GM21381 (cell line): ENCODE measurements at regions not wholly inside any gene's neighbourhood (a gene's known extent, or its start where the extent isn't known, plus 50 kb on each side); places are given as distances from the start of the nearest gene placed in this dataset.
"Not testable (repeated sequence)": the region's sequence is repeated elsewhere in the genome, so short reads cannot be mapped to it uniquely, and the experiment has no call there.

ENCODE experiments used
- ATAC-seq: cut with Tn5 transposase; IDR thresholded peaks from one replicate; pipeline ENCODE4 v1.9.1; 2021; ENCODE audit warnings: mild to moderate bottlenecking, moderate library complexity; ENCODE audit not compliant: unreplicated experiment

DNA sequence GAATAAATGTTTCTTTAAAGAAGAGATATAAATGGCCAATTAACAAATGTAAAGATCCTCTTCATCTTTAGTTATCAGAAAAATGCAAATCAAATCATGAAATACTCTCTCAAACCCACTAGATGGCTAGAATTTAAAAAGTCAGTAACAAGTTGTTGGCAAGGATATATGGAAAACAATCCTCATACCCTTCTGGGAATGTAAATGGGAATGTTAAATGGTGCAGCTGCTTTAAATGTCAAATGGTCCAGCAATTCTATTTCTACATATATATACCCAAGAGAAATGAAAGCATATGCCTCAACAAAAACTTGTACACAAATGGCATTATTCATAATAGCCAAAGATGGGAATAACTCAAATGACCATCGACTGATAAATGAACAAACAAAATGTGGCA, 283.5 kb downstream of the RWDD3 start:
- ATAC-seq, result no peak

DNA sequence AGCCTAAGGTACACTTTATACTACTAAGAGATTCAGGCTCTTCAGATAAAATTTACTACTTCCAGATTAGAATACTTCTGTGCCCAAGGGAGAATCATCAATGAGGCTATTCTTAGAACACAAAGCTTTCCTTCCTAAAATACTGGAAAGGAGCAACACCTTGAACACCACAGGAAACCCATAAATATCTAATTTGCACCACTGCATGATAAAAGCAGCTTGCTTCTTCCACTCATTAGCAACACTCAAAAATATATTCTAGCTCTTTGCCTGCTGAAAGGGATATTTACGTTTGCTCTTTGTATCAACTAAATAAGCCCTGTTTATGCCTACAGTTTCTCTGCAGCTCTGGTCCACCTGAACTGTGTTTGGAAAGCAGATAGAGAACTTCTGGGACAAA, 284.3 kb downstream of the RWDD3 start:
- ATAC-seq, result no peak

DNA sequence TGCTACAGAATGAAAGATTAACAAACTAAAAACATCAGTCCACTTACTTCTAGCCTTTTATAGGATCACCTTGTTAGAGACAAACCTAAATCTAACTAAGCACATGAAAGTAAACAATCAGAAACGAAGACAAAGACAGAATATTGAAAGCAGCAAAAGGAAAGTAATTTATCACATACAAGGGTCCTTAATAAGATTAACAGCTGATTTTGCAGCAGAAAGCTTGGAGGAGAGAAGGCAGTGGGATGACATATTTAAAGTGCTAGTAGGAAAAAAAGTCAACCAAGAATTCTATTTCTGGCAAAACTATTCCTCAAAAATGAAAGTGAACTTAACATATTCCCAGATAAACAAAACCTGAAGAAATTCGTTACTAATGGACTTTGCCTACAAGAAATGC, 286.4 kb downstream of the RWDD3 start:
- no peak for ATAC-seq

DNA sequence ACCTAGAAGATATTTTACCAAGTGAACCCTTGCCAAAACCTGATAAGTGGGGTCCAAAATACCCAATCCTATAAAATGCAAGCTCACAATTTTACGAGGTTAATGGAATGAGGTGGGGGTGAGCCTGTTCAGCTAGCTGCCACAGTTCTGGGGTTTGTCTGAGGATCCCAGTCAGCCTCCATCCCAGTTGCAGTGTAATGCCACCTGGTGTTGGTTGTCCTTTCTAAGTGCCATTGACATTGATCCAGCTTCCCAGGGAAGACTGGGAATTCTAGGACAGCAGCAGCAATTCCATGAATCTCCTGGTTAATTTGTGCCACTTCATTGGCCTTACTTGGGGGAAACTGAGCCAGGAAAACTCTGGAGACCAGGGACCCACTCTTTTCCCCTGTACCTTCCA, 298.3 kb downstream of the RWDD3 start:
- ATAC-seq, result no peak

DNA sequence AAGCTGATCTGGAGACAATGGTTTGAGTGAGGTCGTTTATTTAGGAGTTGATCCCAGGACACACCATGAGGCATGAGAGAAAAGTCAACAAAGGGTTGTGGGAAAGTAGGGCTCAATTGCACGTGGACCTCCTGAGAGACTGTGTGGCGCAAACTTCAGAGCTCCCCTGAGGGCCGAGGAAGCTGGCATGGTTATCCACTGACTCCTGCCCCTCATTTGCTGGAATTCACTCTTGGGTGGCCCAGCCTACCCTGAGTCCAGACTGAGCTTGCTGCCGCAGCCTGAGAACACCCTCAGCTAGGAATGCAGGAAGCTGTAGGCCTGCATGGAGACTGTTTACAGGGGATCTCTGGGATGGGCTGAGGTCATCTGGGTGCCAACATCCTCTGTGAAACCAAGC, 301.0 kb downstream of the RWDD3 start:
- no peak for ATAC-seq

DNA sequence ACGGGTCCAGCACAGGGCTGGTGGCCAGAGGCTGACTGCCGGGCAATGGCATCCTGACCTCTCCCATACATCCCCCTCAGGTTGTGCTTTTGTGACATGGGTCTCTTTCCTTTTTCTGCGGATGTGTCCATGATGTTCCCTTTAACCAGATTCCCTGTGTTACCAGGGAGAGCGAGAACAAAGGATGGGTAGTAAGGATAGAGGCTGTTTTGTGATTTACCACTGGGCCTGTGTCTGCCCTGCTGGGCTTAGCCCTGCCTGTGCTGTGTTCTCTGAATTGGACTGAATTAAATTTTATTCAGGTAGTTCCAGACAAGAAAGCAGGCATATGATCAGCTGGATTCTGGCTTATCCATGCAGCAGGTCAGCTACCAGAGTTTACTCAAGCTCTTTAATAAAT, 301.6 kb downstream of the RWDD3 start:
- no peak for ATAC-seq

DNA sequence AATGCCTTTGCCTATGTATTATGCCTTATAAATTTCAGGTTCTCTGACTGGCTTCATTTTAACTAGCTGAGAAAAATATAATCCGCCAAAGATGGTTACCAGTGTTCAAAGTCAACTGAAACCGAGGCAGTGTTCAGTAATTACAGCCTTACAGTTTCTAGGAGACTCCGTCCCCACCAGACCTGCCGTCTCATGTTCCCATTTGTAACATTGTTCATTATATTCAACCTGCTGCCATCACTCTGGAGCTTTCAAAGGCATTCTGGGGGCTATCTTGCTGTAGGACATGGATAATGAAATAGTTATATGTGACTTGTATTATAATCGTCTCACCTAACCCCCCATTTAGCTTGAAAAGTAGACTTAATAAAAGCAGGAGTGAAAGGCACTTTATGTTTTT, 302.5 kb downstream of the RWDD3 start:
- ATAC-seq, result no peak

DNA sequence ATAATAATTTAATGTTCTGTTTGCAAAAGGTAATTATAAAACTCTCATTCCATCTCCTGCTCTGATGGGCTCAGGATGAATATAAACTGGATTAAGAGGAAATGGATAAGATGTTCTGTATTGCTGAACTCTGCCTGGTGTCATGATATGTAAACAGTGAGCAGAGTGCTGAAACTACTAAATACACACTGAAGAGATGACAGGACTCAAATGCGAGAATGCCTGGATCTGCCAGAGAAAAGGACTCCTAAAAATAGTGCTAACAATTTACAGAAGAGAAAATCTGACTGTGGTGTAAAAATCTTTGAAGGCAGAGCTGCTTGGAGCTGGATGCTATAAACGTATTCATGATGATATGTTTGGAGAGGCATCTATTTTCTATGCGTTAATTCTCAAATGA, 303.2 kb downstream of the RWDD3 start:
- no peak for ATAC-seq

DNA sequence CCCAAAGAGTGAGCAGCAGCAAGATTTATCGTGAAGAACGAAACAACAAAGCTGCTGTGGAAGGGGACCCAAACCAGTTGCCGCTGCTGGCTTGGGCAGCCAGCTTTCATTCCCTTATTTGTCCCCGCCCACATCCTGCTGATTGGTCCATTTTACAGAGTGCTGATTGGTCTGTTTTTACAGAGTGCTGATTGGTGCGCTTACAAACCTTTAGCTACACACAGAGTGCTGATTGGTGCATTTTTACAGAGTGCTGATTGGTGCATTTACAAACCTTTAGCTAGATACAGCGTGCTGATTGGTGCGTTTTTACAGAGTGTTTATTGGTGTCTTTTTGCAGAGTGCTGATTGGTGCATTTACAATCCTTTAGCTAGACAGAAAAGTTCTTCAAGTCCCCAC, 304.2 kb downstream of the RWDD3 start:
- not testable (repeated sequence) for ATAC-seq

DNA sequence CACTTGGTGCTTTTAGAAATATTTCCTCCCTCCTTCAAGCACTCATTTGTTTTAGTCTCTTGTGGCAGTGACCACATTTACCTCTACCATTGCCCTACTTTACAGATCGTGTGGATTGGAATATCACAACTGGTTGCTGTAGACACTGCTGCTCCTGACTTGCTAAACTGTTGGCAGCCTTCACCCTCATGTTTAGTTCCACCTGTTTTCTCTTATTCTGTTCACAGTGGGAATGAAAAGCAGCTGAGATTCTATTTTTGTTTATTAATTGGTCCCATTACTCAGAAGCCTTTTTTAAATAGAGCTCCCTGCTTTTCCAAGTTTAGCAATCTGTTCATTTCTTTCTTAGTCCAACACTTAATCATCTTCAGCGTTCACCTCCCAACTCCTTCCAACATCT, 308.9 kb downstream of the RWDD3 start:
- no peak for ATAC-seq

DNA sequence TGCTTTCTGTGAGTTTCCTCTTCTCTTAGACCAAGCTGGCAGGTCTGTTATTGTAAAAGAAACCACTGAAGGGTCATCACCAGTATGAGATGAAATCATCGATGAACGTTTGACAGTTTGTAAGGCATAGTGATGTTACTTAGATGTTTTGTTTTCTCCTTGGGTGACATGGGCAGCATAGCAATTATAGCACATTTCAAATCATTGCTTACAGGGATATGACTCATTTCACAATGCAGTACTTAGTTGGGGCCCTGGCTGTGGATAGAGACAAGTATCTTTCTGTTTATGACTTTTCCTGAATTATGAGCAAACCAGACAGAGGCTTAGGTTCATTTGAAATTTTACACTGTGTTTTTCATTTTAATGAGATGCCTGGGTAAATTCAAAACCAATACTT, 313.0 kb downstream of the RWDD3 start:
- ATAC-seq, result no peak

DNA sequence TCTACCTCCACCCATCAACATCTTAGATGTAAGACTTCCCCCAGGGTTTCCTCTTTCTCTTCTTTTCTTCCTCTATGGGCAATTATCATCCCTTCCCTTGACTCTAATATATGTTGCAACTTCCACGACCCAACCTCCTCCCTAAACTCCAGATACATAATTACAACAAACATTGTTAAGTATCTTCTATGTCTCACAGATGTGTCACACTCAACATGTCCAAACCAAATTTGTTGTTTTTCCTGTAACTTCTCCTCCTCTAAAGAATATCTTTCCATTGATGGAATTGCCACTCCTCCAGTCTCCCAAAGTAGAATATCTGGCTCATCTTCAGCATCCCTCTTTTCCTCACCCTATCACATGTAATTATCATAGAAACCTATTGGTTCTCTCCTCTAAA, 314.2 kb downstream of the RWDD3 start:
- no peak for ATAC-seq

DNA sequence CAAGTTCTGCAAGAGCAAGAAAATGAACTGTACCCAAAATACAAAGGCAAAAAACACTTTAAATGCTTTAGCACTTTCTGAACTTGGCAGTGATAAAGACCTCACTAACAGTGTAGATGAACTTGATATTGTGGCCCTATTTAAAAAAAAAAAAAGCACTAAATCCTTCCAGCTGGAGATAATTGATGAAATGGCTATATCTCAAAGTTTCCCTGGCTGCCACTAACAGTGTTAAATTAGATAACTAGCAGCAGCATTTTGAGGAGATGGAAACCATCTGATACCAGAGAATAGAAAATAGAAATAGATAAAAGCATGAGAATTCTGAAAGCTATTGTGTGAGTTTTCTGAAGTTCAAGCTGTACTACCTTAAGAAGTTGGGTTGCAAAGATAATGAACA, 317.2 kb downstream of the RWDD3 start:
- no peak for ATAC-seq

DNA sequence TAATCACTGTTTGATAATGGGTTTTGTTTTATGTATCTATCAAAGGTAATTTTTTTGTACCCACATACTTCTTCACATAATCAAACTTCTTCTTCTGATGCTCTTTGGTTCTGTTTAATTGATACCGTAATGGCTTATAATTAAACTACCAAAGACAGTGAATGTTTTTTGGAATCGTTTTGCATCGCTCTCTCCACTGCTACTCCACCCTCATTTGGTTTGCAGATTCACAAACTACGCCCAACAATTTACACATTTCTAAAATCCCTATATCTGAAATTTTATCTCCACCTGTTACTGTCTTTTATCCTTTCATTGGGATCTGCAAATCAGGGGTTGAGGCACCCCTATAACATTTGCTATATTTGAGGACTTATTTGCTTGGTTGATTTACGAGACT, 319.6 kb downstream of the RWDD3 start:
- no peak for ATAC-seq

DNA sequence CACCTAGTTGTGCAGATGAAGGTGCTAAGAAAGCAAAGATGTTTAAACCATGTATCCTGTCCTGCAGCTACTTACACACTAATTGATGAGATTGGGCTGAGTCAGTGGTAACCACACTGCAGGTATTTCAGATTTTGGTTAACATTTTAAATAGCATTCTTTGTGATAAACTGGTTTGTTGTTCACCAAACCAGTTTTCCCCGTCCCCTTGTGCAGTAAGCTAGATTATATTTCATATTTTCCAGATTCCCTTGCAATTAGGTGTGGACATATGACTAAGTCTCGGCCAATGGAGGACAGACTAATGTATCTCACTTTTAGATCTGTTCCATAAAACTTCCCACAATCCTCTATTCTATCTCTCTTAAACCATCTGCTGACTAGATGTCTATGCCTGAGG, 320.4 kb downstream of the RWDD3 start:
- no peak for ATAC-seq

DNA sequence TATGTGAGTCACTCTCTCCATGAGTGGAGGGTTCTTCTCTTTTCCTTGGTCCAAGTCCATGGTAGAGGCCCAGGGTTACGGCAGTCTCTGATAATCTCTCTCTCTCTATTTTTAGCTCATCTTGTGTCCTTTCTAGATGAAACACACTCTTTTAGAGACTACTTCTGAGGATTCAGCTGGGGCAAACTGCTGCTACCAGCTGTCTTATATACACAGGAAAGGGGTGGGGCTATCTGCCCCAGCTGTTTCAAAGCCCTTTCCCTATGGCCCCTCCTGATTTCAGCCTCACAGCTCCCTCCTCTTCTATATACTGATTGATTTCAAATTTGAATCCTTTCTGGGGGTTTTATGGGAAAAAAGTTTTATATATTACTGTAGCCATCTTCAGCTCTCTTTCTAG, 324.8 kb downstream of the RWDD3 start:
- no peak for ATAC-seq

DNA sequence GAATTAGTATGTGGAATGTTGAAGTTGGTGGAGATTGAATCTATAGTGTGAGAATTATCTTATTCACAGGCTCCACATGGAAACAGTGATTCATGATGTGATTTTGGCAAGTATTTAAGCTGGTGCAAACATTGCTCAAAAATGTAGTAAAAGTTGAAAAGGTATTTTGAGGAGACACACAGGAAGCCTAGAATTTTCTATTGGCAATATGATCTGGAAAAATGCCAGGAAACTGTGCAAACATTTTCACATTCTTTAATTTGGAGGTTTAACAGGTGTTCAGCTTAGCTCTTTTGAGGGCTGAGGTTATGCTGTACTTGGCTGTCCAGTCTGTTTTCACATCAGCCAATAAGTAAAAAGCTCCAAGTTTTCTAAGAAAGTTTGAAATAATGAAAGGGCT, 327.3 kb downstream of the RWDD3 start:
- no peak for ATAC-seq

DNA sequence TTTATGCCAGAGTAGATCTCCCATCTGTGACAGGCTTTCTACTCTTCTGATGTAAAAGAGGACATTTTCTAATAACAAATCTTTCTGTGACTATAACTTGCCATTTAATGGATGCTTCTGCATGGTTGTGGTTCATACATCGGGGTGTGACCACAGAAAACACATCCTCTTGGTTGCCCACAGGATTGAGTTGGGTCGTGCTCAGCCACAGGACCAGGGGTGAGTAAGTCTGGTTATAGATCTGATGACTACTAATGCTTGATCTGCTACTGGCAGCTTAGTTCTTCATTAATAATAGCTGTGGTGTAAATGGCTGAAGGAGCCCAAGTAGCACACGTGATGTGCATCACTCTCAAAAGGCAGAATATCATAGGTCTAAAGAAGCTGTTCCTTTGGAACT, 328.2 kb downstream of the RWDD3 start:
- no peak for ATAC-seq

DNA sequence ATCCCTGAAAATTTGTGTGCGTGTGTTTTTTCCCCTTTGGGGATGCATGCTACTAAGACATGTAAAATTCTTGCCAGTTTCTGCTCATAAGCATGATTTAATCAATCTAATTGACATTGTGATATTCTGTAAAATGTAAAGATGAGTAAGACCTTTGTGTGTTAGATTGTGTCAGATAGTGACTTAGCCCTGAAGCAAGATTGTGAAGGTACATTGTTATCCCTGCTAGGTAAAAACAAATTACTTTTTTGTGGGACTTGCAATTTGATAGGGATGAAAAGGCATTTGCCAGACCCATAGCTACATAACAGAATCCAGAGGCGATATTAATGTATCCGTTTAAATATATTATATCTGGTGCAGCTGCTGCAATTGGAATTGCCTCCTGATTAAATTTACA, 338.0 kb downstream of the RWDD3 start:
- no peak for ATAC-seq

DNA sequence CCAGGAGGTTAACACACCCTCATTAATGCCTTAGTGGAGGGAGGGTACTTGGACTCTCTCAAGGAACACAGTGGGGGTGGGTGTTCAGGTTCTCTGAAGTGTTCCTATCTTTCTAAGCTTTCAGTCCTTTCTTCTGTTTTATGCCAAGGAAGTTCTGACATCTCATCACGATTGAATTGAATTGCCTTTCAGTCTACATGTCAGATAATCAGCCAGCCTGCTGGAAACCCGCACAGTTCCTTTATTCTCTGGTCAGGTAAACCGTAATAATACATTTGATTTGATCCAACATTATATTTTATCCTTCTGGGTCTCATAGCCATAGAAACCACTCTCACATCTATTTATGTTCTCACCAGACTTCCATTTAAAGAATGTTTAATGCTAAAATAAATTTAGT, 339.0 kb downstream of the RWDD3 start:
- no peak for ATAC-seq

DNA sequence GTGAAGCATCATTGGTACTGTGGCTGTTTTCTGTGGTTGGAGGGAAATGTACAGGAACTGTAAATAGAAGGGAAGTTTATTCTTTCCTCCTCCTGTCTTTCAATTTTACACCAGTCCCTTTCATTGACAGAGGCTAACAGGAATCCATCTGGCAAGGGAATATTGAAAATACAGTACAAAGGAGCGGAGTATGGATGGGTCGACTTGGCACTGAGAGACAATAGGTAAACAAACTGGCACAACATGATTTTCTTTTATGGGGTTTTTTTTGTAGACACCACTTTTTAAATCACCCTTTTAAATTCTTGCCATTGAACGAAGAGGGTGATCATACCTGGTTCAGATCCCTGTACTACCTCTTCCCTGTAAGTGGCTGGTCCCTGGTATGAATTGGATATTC, 341.3 kb downstream of the RWDD3 start:
- no peak for ATAC-seq

DNA sequence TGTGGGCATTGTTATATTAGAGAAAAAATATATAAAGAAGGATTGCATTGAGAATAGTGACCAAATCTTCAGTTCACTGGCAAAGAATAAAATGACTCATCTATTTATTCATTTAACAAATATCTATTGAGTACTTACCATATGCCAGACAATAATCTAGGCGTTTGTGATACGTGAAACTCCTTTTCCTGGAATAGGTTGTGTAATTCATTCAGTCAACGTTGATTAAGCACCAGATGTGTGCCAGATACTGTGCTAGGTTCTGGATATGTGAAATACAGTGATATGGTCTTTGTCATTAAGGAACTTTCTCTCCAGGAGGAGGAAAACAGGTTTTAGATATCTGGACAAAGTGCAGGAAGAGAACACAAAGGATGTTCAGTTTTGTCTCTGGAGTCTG, 344.5 kb downstream of the RWDD3 start:
- ATAC-seq, result no peak

DNA sequence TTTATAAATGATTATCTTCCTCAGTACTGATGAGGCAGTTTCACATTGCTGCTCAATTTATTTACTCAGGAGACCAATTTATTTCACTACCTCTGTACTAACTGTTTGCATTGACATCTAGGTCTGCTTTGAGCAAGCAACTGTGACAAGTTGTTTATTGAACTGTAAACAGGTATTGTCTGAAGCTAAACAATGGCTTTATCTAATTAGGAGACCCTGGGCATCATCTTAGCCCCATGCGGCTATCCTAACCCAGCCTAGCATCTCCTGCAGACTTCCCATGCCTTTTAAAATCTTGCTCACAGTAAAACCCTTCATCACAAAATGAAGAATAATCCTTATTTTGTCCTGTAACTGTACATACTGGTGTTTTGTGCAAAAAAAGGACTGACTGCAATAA, 348.2 kb downstream of the RWDD3 start:
- no peak for ATAC-seq

DNA sequence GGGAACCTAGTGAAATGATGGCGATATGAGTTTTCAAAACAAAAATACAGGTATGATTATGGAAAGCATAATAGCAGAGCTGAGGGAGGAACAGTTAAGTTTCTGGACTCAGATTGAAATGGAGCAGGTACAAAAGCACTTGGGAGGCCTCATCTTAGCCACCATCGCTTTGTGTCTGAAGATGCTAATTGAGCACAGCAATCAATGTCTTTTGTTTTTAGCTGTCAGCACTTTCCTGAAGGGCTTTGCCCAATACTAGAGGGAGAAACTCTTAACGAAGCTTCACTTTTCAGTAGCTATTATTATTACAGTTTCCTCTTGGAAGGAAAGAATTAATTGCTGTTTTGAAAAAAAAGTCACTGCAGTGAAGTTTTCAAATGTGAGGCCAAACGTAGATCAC, 348.7 kb downstream of the RWDD3 start:
- no peak for ATAC-seq
